ENCODE measurements at regions not wholly inside any gene's neighbourhood (a gene's known extent, or its start where the extent isn't known, plus 50 kb on each side); places are given as distances from the start of the nearest gene placed in this dataset.

GRCh38 chr7:109343678-109344077, 774.0 kb downstream of the DNAJB9 start:
- Histone ChIP-seq H3K27ac (ENCODE audit: low read depth, low read length, poor library complexity, severe bottlenecking) (no peak overlapping the region), H3K9me3 (ENCODE audit: low read length) (no peaks in the 10 kb centered on the region), H3K27me3 (ENCODE audit: insufficient read depth, low read length) (no peaks in the 10 kb centered on the region), H3K9me2 (ENCODE audit: low read depth, low read length) (no peaks in the 10 kb centered on the region), H3K79me2 (ENCODE audit: insufficient read depth, low read length) (no peaks in the 10 kb centered on the region), H3K4me3 (ENCODE audit: low read depth, low read length, poor library complexity, severe bottlenecking) (no peak overlapping the region), H4K20me1 (ENCODE audit: insufficient read depth, low read length) (no peaks in the 10 kb centered on the region), H3K9ac (ENCODE audit: low read length) (no peak overlapping the region), H3K4me2 (ENCODE audit: low read length) (no peak overlapping the region), H3F3A (ENCODE audit: insufficient read depth, low read length) (no peaks in the 10 kb centered on the region), H3K36me3 (ENCODE audit: insufficient read depth, low read length) (no peaks in the 10 kb centered on the region), H2AFZ (ENCODE audit: low read length) (no peak overlapping the region), H3K4me1 (ENCODE audit: insufficient read depth, low read length, severe bottlenecking) (no peaks in the 10 kb centered on the region)
- no peak for TF ChIP-seq EZH2 (IDR thresholded peaks at IDR 0.05; ENCODE audit: borderline replicate concordance, low read length)
- TF ChIP-seq, protein P1, sequence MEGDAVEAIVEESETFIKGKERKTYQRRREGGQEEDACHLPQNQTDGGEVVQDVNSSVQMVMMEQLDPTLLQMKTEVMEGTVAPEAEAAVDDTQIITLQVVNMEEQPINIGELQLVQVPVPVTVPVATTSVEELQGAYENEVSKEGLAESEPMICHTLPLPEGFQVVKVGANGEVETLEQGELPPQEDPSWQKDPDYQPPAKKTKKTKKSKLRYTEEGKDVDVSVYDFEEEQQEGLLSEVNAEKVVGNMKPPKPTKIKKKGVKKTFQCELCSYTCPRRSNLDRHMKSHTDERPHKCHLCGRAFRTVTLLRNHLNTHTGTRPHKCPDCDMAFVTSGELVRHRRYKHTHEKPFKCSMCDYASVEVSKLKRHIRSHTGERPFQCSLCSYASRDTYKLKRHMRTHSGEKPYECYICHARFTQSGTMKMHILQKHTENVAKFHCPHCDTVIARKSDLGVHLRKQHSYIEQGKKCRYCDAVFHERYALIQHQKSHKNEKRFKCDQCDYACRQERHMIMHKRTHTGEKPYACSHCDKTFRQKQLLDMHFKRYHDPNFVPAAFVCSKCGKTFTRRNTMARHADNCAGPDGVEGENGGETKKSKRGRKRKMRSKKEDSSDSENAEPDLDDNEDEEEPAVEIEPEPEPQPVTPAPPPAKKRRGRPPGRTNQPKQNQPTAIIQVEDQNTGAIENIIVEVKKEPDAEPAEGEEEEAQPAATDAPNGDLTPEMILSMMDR (IDR thresholded peaks at IDR 0.05; ENCODE audit: low read length) = no peak

- H3K79me2 ChIP-seq (ENCODE audit: insufficient read depth, low read length) = no peaks in the 10 kb centered on the region
- H3F3A ChIP-seq (ENCODE audit: insufficient read depth, low read length) = no peaks in the 10 kb centered on the region
- H3K27me3 ChIP-seq (ENCODE audit: insufficient read depth, low read length) = no peaks in the 10 kb centered on the region
- H4K20me1 ChIP-seq (ENCODE audit: insufficient read depth, low read length) = no peaks in the 10 kb centered on the region
- H3K9ac ChIP-seq (ENCODE audit: low read length) = no peak overlapping the region
- H3K9me2 ChIP-seq (ENCODE audit: low read depth, low read length) = peaks cover 3% of the 10 kb centered on the region
- no peaks in the 10 kb centered on the region for H3K36me3 ChIP-seq (ENCODE audit: insufficient read depth, low read length)
- H3K9me3 ChIP-seq (ENCODE audit: low read length) = no peaks in the 10 kb centered on the region
- H3K4me2 ChIP-seq (ENCODE audit: low read length) = no peak overlapping the region
- no peak overlapping the region for H2AFZ ChIP-seq (ENCODE audit: low read length)
- no peak overlapping the region for H3K4me3 ChIP-seq (ENCODE audit: low read depth, low read length, poor library complexity, severe bottlenecking)
- H3K4me1 ChIP-seq (ENCODE audit: insufficient read depth, low read length, severe bottlenecking) = no peaks in the 10 kb centered on the region
- no peak for TF ChIP-seq EZH2 (IDR thresholded peaks at IDR 0.05; ENCODE audit: borderline replicate concordance, low read length)
- TF ChIP-seq, protein P1 (IDR thresholded peaks at IDR 0.05; ENCODE audit: low read length) = no peak
- H3K27ac ChIP-seq (ENCODE audit: low read depth, low read length, poor library complexity, severe bottlenecking) = no peak overlapping the region
Observed at GRCh38 chr7:109351493-109351892, 781.8 kb downstream of the DNAJB9 start.

DNA sequence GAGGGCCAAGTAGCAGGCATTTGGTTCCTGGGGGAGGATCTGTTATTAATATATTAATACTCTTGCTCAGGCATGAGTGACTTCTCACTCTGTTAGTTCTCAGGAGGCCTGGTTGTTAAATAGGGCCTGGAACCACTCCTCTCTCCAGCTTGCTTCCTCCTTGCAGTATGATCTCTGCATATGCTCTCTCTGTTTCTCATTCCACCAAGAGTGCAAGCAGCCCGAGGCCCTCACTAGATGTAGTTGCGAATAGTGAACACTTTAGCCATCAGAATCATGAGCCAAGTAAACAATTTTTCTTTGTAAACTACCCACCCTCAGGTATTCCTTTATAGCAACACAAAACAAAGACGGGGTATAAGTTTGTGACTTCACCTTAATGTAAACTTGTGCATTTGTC, 784.3 kb downstream of the DNAJB9 start:
- no peaks in the 10 kb centered on the region for H3F3A ChIP-seq (ENCODE audit: insufficient read depth, low read length)
- no peaks in the 10 kb centered on the region for H3K36me3 ChIP-seq (ENCODE audit: insufficient read depth, low read length)
- no peaks in the 10 kb centered on the region for H3K27me3 ChIP-seq (ENCODE audit: insufficient read depth, low read length)
- H3K9me3 ChIP-seq (ENCODE audit: low read length) = no peaks in the 10 kb centered on the region
- no peak for TF ChIP-seq EZH2 (IDR thresholded peaks at IDR 0.05; ENCODE audit: borderline replicate concordance, low read length)
- TF ChIP-seq, protein P1 (IDR thresholded peaks at IDR 0.05; ENCODE audit: low read length) = no peak
- H4K20me1 ChIP-seq (ENCODE audit: insufficient read depth, low read length) = no peaks in the 10 kb centered on the region
- H3K27ac ChIP-seq (ENCODE audit: low read depth, low read length, poor library complexity, severe bottlenecking) = no peak overlapping the region
- no peak overlapping the region for H3K4me2 ChIP-seq (ENCODE audit: low read length)
- no peak overlapping the region for H2AFZ ChIP-seq (ENCODE audit: low read length)
- H3K4me1 ChIP-seq (ENCODE audit: insufficient read depth, low read length, severe bottlenecking) = no peaks in the 10 kb centered on the region
- no peak overlapping the region for H3K9ac ChIP-seq (ENCODE audit: low read length)
- no peak overlapping the region for H3K4me3 ChIP-seq (ENCODE audit: low read depth, low read length, poor library complexity, severe bottlenecking)
- H3K9me2 ChIP-seq (ENCODE audit: low read depth, low read length) = peaks cover 3% of the 10 kb centered on the region
- no peaks in the 10 kb centered on the region for H3K79me2 ChIP-seq (ENCODE audit: insufficient read depth, low read length)
